MM.1S (cell line): ENCODE measurements at regions not wholly inside any gene's neighbourhood (a gene's known extent, or its start where the extent isn't known, plus 50 kb on each side); places are given as distances from the start of the nearest gene placed in this dataset.

Experiments
- DNase-seq: peaks from one replicate; pipeline ENCODE4 v3.0.0-alpha.2; 2015
- H2AFZ ChIP-seq: fragments of 300-600 bp; sonication (generic); 2 replicates; pipeline ENCODE4 v1.6.0; 2016; ENCODE audit warnings: antibody characterized with exemption, low read length
- H3F3A ChIP-seq: fragments of 300-600 bp; sonication (generic); 2 replicates; pipeline ENCODE4 v1.6.1; 2016; ENCODE audit warnings: mild to moderate bottlenecking, antibody characterized with exemption, low read length, moderate library complexity, mixed read lengths; ENCODE audit not compliant: insufficient read depth
- H3K27ac ChIP-seq: fragments of 300-600 bp; sonication (generic); 2 replicates; pipeline ENCODE4 v1.5.1; 2016; ENCODE audit warnings: mild to moderate bottlenecking, low read length
- H3K27me3 ChIP-seq: fragments of 300-600 bp; sonication (generic); replicated peaks from 2 replicates; pipeline ENCODE4 v1.6.0; 2016; ENCODE audit warnings: low read length; ENCODE audit not compliant: insufficient read depth
- H3K36me3 ChIP-seq: fragments of 300-600 bp; sonication (generic); replicated peaks from 2 replicates; pipeline ENCODE4 v1.6.1; 2016; ENCODE audit warnings: mild to moderate bottlenecking, low read length, mixed read lengths; ENCODE audit not compliant: insufficient read depth
- H3K4me1 ChIP-seq: fragments of 300-600 bp; sonication (generic); 2 replicates; pipeline ENCODE4 v1.6.1; 2016; ENCODE audit warnings: low read length, mixed read lengths
- H3K4me2 ChIP-seq: fragments of 300-600 bp; sonication (generic); 2 replicates; pipeline ENCODE4 v1.6.0; 2016; ENCODE audit warnings: low read depth, low read length
- H3K4me3 ChIP-seq: fragments of 300-600 bp; sonication (generic); 2 replicates; pipeline ENCODE4 v1.5.1; 2016; ENCODE audit warnings: low read length, mixed read lengths
- H3K79me2 ChIP-seq: fragments of 300-600 bp; sonication (generic); 2 replicates; pipeline ENCODE4 v1.6.1; 2016; ENCODE audit warnings: mixed run types, low read length, mixed read lengths
- H3K9ac ChIP-seq: fragments of 300-600 bp; sonication (generic); 2 replicates; pipeline ENCODE4 v1.6.1; 2016; ENCODE audit warnings: low read length, mixed read lengths
- H3K9me2 ChIP-seq: fragments of 300-600 bp; sonication (generic); replicated peaks from 2 replicates; pipeline ENCODE4 v1.6.1; 2016; ENCODE audit warnings: mild to moderate bottlenecking, low read length, mixed read lengths; ENCODE audit not compliant: insufficient read depth
- H3K9me3 ChIP-seq: fragments of 300-600 bp; sonication (generic); replicated peaks from 2 replicates; pipeline ENCODE4 v1.6.1; 2016; ENCODE audit warnings: mild to moderate bottlenecking, low read length, mixed read lengths; ENCODE audit not compliant: insufficient read depth
- H4K20me1 ChIP-seq: fragments of 300-600 bp; sonication (generic); 2 replicates; pipeline ENCODE4 v1.6.1; 2016; ENCODE audit warnings: mild to moderate bottlenecking, low read length, moderate library complexity, mixed read lengths; ENCODE audit not compliant: insufficient read depth
- CTCF ChIP-seq: fragments of 300-600 bp; sonication (generic); IDR thresholded peaks from 2 replicates; pipeline ENCODE4 v1.5.1; 2016; ENCODE audit warnings: antibody characterized with exemption, low read length, mixed read lengths
- EZH2 ChIP-seq: fragments of 300-600 bp; sonication (generic); optimal IDR thresholded peaks from 2 replicates; pipeline ENCODE3; 2017; ENCODE audit warnings: low read depth, mild to moderate bottlenecking, antibody characterized with exemption, low read length, mixed read lengths
- EZH2phosphoT487 ChIP-seq: fragments of 300-600 bp; sonication (generic); IDR thresholded peaks from 2 replicates; pipeline ENCODE4 v1.6.1; 2018; ENCODE audit warnings: antibody characterized with exemption, low read length

DNA sequence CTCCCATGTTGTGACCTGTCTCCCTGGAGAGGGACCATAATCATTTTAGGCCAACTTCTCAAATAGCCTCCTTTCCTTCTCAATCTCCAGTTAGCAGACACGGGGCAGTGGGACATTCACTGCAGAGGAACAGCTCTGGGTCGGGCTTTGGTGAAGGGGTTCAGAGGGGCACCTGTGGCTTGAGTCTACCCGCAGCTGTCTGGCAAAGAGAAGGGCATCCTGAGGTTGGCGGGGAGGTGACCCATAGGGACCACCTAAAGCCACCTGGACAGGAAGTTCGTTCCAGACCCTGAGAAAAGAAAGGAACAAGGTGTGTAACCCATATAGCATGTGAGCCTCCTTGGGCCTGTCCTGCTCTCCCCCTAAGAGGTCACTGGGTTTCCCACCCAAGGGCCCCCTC lies 155.0 kb downstream of the OAT start:
- H3K27ac ChIP-seq = no peak overlapping the region
- no peaks in the 10 kb centered on the region for H3K79me2 ChIP-seq
- no peak for TF ChIP-seq EZH2phosphoT487
- TF ChIP-seq CTCF = no peak
- TF ChIP-seq EZH2 = no peak
- H4K20me1 ChIP-seq = no peaks in the 10 kb centered on the region
- no peak overlapping the region for H3K4me2 ChIP-seq
- no peaks in the 10 kb centered on the region for H3K36me3 ChIP-seq
- H3K27me3 ChIP-seq = no peaks in the 10 kb centered on the region
- no peak overlapping the region for H3K4me3 ChIP-seq
- H3F3A ChIP-seq = no peaks in the 10 kb centered on the region
- no peaks in the 10 kb centered on the region for H3K9me2 ChIP-seq
- no peaks in the 10 kb centered on the region for H3K4me1 ChIP-seq
- H2AFZ ChIP-seq = no peak overlapping the region
- no peak overlapping the region for H3K9ac ChIP-seq
- DNase-seq = no peak
- H3K9me3 ChIP-seq = no peaks in the 10 kb centered on the region

GRCh38 chr10:124262971-124263370 lies 155.8 kb downstream of the OAT start:
- no peaks in the 10 kb centered on the region for H3K9me2 ChIP-seq
- H3F3A ChIP-seq = no peaks in the 10 kb centered on the region
- no peaks in the 10 kb centered on the region for H3K4me1 ChIP-seq
- TF ChIP-seq CTCF (no peak), EZH2 (no peak), EZH2phosphoT487 (no peak)
- no peaks in the 10 kb centered on the region for H3K36me3 ChIP-seq
- no peaks in the 10 kb centered on the region for H4K20me1 ChIP-seq
- H3K9me3 ChIP-seq = no peaks in the 10 kb centered on the region
- no peak overlapping the region for H3K9ac ChIP-seq
- no peak overlapping the region for H3K4me2 ChIP-seq
- no peak overlapping the region for H3K27ac ChIP-seq
- H3K4me3 ChIP-seq = no peak overlapping the region
- no peak overlapping the region for H2AFZ ChIP-seq
- no peak for DNase-seq
- no peaks in the 10 kb centered on the region for H3K27me3 ChIP-seq
- no peaks in the 10 kb centered on the region for H3K79me2 ChIP-seq

- H3K4me1 ChIP-seq = no peaks in the 10 kb centered on the region
- H3K9me3 ChIP-seq = no peaks in the 10 kb centered on the region
- H3K36me3 ChIP-seq = no peaks in the 10 kb centered on the region
- TF ChIP-seq EZH2 (no peak), EZH2phosphoT487 (no peak), CTCF (no peak)
- no peak for DNase-seq
- no peaks in the 10 kb centered on the region for H3K9me2 ChIP-seq
- H3K9ac ChIP-seq = no peak overlapping the region
- H3K27ac ChIP-seq = no peak overlapping the region
- H3K4me2 ChIP-seq = no peak overlapping the region
- no peak overlapping the region for H3K4me3 ChIP-seq
- H2AFZ ChIP-seq = no peak overlapping the region
- H3F3A ChIP-seq = no peaks in the 10 kb centered on the region
- no peaks in the 10 kb centered on the region for H3K79me2 ChIP-seq
- no peaks in the 10 kb centered on the region for H4K20me1 ChIP-seq
- H3K27me3 ChIP-seq = no peaks in the 10 kb centered on the region
Observed at GRCh38 chr10:124262234-124262865, 156.4 kb downstream of the OAT start.
